Activated T-helper 1 cell treated with anti-CD3 and anti-CD28 coated beads, Interleukin-12 subunit alpha, Interleukin-12 subunit beta, Interleukin-2, Interleukin-4 antibody, amounts not matched to agents 30 ng/mL and 10 ng/mL and 1 ng/mL, durations not matched to agents 14 hours and 24 hours and 36 hours (primary cell): ENCODE measurements at regions not wholly inside any gene's neighbourhood (a gene's known extent, or its start where the extent isn't known, plus 50 kb on each side); places are given as distances from the start of the nearest gene placed in this dataset.
"Not testable (repeated sequence)": the region's sequence is repeated elsewhere in the genome, so short reads cannot be mapped to it uniquely, and the experiment has no call there.

Experiments used
- DNase-seq: peaks from one replicate; pipeline ENCODE4 v3.0.0; 2021; ENCODE audit warnings: low spot score
- H3K27ac Mint-ChIP-seq: one replicate; pipeline ENCODE4 v1.8.0; 2021; ENCODE audit warnings: mild to moderate bottlenecking, mixed read lengths
- H3K27me3 Mint-ChIP-seq: one replicate; pipeline ENCODE4 v1.8.0; 2022; ENCODE audit warnings: mild to moderate bottlenecking, moderate library complexity, mixed read lengths; ENCODE audit not compliant: insufficient read depth
- H3K36me3 Mint-ChIP-seq: one replicate; pipeline ENCODE4 v1.8.0; 2021; ENCODE audit warnings: low read depth, mixed read lengths
- H3K4me1 Mint-ChIP-seq: one replicate; pipeline ENCODE4 v1.8.0; 2021; ENCODE audit warnings: low read depth, mixed read lengths
- H3K4me3 Mint-ChIP-seq: one replicate; pipeline ENCODE4 v1.8.0; 2021; ENCODE audit warnings: mild to moderate bottlenecking, moderate library complexity, mixed read lengths
- H3K9me3 Mint-ChIP-seq: one replicate; pipeline ENCODE4 v1.8.0; 2021; ENCODE audit warnings: mixed read lengths
- intact Hi-C: fragments of 100-400 bp; cut with micrococcal nuclease; formaldehyde crosslinking; loops from one replicate; pipeline ENCODE4 v1.15.1; 2024

- H3K4me3 Mint-ChIP-seq, H3K27me3 Mint-ChIP-seq, H3K36me3 Mint-ChIP-seq, DNase-seq, H3K4me1 Mint-ChIP-seq, intact Hi-C loops, H3K27ac Mint-ChIP-seq: not testable (repeated sequence)
- peaks cover 56% of the 10 kb centered on the region for H3K9me3 Mint-ChIP-seq
Observed at GRCh38 chr3:106360901-106361300, 492.1 kb upstream of the CBLB start.

- Mint-ChIP-seq H3K27ac (no peak overlapping the region), H3K4me3 (no peak overlapping the region), H3K4me1 (peaks cover 9% of the 10 kb centered on the region), H3K27me3 (no peaks in the 10 kb centered on the region), H3K9me3 (peaks cover 42% of the 10 kb centered on the region), H3K36me3 (peaks cover 5% of the 10 kb centered on the region)
- intact Hi-C loops, result no loop called here
- DNase-seq, result no peak
Observed at GRCh38 chr3:106364477-106364876, 495.7 kb upstream of the CBLB start.

GRCh38 chr3:106365061-106365691 lies 496.4 kb upstream of the CBLB start:
- Mint-ChIP-seq H3K4me3 (no peak overlapping the region), H3K27me3 (no peaks in the 10 kb centered on the region), H3K9me3 (peaks cover 36% of the 10 kb centered on the region), H3K36me3 (peaks cover 3% of the 10 kb centered on the region), H3K4me1 (peaks cover 9% of the 10 kb centered on the region), H3K27ac (no peak overlapping the region)
- DNase-seq, result no peak
- intact Hi-C loops, result no loop called here

- Mint-ChIP-seq H3K4me3 (no peak overlapping the region), H3K4me1 (peaks cover 9% of the 10 kb centered on the region), H3K9me3 (peaks cover 25% of the 10 kb centered on the region), H3K27me3 (no peaks in the 10 kb centered on the region), H3K27ac (no peak overlapping the region), H3K36me3 (peaks cover 3% of the 10 kb centered on the region)
- intact Hi-C loops, result no loop called here
- DNase-seq, result no peak
Observed at GRCh38 chr3:106366352-106366751, 497.5 kb upstream of the CBLB start.

- Mint-ChIP-seq H3K36me3 (peaks cover 3% of the 10 kb centered on the region), H3K4me1 (peaks cover 9% of the 10 kb centered on the region), H3K9me3 (peaks cover 14% of the 10 kb centered on the region), H3K4me3 (no peak overlapping the region), H3K27me3 (no peaks in the 10 kb centered on the region), H3K27ac (no peak overlapping the region)
- intact Hi-C loops, result no loop called here
- DNase-seq, result no peak
Observed at GRCh38 chr3:106367496-106367895, 498.7 kb upstream of the CBLB start.

GRCh38 chr3:106371221-106371970 lies 502.6 kb upstream of the CBLB start:
- Mint-ChIP-seq H3K36me3 (no peaks in the 10 kb centered on the region), H3K4me3 (no peak overlapping the region), H3K27me3 (no peaks in the 10 kb centered on the region), H3K9me3 (peaks cover 10% of the 10 kb centered on the region), H3K4me1 (peaks cover 5% of the 10 kb centered on the region), H3K27ac (no peak overlapping the region)
- DNase-seq, result no peak
- intact Hi-C loops, result no loop called here

GRCh38 chr3:106371971-106372805 lies 503.4 kb upstream of the CBLB start:
- Mint-ChIP-seq H3K27me3 (no peaks in the 10 kb centered on the region), H3K4me3 (no peak overlapping the region), H3K27ac (no peak overlapping the region), H3K4me1 (peaks cover 5% of the 10 kb centered on the region), H3K36me3 (no peaks in the 10 kb centered on the region), H3K9me3 (peaks cover 10% of the 10 kb centered on the region)
- no peak for DNase-seq
- intact Hi-C loops, result no loop called here

- H3K4me1 Mint-ChIP-seq, result peaks cover 5% of the 10 kb centered on the region
- peaks cover 10% of the 10 kb centered on the region for H3K9me3 Mint-ChIP-seq
- H3K27me3 Mint-ChIP-seq, result no peaks in the 10 kb centered on the region
- DNase-seq, result no peak
- peaks cover 1% of the 10 kb centered on the region for H3K36me3 Mint-ChIP-seq
- no peak overlapping the region for H3K4me3 Mint-ChIP-seq
- H3K27ac Mint-ChIP-seq, result no peak overlapping the region
- intact Hi-C loops, result no loop called here
Observed at GRCh38 chr3:106372806-106373190, 504.0 kb upstream of the CBLB start.

GRCh38 chr3:106376016-106376570 lies 507.3 kb upstream of the CBLB start:
- intact Hi-C loops, result no loop called here
- Mint-ChIP-seq H3K36me3 (peaks cover 1% of the 10 kb centered on the region), H3K27me3 (no peaks in the 10 kb centered on the region), H3K4me3 (no peak overlapping the region), H3K4me1 (peaks cover 5% of the 10 kb centered on the region), H3K27ac (no peak overlapping the region), H3K9me3 (no peaks in the 10 kb centered on the region)
- no peak for DNase-seq

- no peak overlapping the region for H3K4me3 Mint-ChIP-seq
- intact Hi-C loops, result no loop called here
- DNase-seq, result no peak
Observed at GRCh38 chr3:106379251-106379750, 510.5 kb upstream of the CBLB start.

GRCh38 chr3:106380232-106380631 lies 511.4 kb upstream of the CBLB start:
- intact Hi-C loops, result no loop called here

More at GRCh38 chr3:106379251-106379750, 510.5 kb upstream of the CBLB start:
- Mint-ChIP-seq H3K4me1 (peaks cover 5% of the 10 kb centered on the region), H3K36me3 (peaks cover 1% of the 10 kb centered on the region), H3K27ac (no peak overlapping the region), H3K27me3 (no peaks in the 10 kb centered on the region), H3K9me3 (no peaks in the 10 kb centered on the region)

GRCh38 chr3:106381286-106381938 lies 512.6 kb upstream of the CBLB start:
- Mint-ChIP-seq H3K36me3 (peaks cover 1% of the 10 kb centered on the region), H3K4me3 (no peak overlapping the region), H3K9me3 (no peaks in the 10 kb centered on the region), H3K4me1 (no peaks in the 10 kb centered on the region), H3K27me3 (no peaks in the 10 kb centered on the region), H3K27ac (no peak overlapping the region)
- intact Hi-C loops, result no loop called here
- DNase-seq, result no peak

More at GRCh38 chr3:106380232-106380631, 511.4 kb upstream of the CBLB start:
- no peak for DNase-seq
- Mint-ChIP-seq H3K36me3 (peaks cover 1% of the 10 kb centered on the region), H3K9me3 (no peaks in the 10 kb centered on the region), H3K4me1 (peaks cover 5% of the 10 kb centered on the region), H3K4me3 (no peak overlapping the region), H3K27ac (no peak overlapping the region), H3K27me3 (no peaks in the 10 kb centered on the region)
